Naive thymus-derived CD4-positive, alpha-beta T cell (primary cell): ENCODE measurements at regions not wholly inside any gene's neighbourhood (a gene's known extent, or its start where the extent isn't known, plus 50 kb on each side); places are given as distances from the start of the nearest gene placed in this dataset.

Source experiments
- ATAC-seq: fragments of 150-1000 bp; cut with Tn5 transposase; 2 replicates; pipeline ENCODE4 v1.10.0; 2021; ENCODE audit warnings: mild to moderate bottlenecking, moderate library complexity
- CTCF ChIA-PET: fragments of 350-600 bp; sonication (Branson Sonifier 250); formaldehyde crosslinking; loops from one replicate; lab custom pipeline; 2021; ENCODE audit warnings: antibody characterized with exemption; lab: Charles Lee
- POLR2A ChIA-PET: fragments of 350-600 bp; sonication (Branson Sonifier 250); formaldehyde crosslinking; loops from one replicate; lab custom pipeline; 2021; ENCODE audit warnings: antibody characterized with exemption, inconsistent platforms; lab: Charles Lee
- DNase-seq, 9 donors: peaks; one replicate each; pipeline versions ENCODE4 v3.0.0 to v3.0.0-alpha.2; 2020 to 2022; ENCODE audit warnings: mixed read lengths in 1 of 9
- H3K27ac ChIP-seq: one replicate; pipeline ENCODE4 v1.7.0; 2013; ENCODE audit warnings: mild to moderate bottlenecking, low read depth, low read length, moderate library complexity
- H3K27me3 ChIP-seq, 2 donors: one replicate each; pipeline ENCODE4 v1.7.0; 2013; ENCODE audit warnings: low read length in 2 of 2, mild to moderate bottlenecking in 2 of 2, moderate library complexity in 2 of 2; ENCODE audit not compliant: control insufficient read depth in 2 of 2, insufficient read depth in 2 of 2
- H3K36me3 ChIP-seq, 3 experiments: 1 replicate in 2 of 3; 2 replicates in 1 of 3; pipeline ENCODE4 v1.7.0; 2013; ENCODE audit warnings: low read length in 3 of 3, mild to moderate bottlenecking in 3 of 3, moderate library complexity in 1 of 3; ENCODE audit not compliant: insufficient read depth in 3 of 3, control insufficient read depth in 2 of 3
- H3K4me1 ChIP-seq, 2 donors: one replicate each; pipeline ENCODE4 v1.7.0; 2013; ENCODE audit warnings: low read length in 2 of 2, mild to moderate bottlenecking in 2 of 2, moderate library complexity in 1 of 2; ENCODE audit not compliant: control insufficient read depth in 2 of 2, insufficient read depth in 2 of 2
- H3K4me3 ChIP-seq: 2 replicates; pipeline ENCODE4 v1.7.0; 2013; ENCODE audit warnings: mild to moderate bottlenecking, low read length
- H3K9me3 ChIP-seq, 3 experiments: 1 replicate in 2 of 3; 2 replicates in 1 of 3; pipeline ENCODE4 v1.7.0; 2013; ENCODE audit warnings: low read length in 3 of 3; ENCODE audit not compliant: control insufficient read depth in 2 of 3
- H3K27ac Mint-ChIP-seq, 9 donors: one replicate each; pipeline ENCODE4 v1.8.0; 2020 to 2022; ENCODE audit warnings: mixed read lengths in 9 of 9, mild to moderate bottlenecking in 8 of 9, moderate library complexity in 5 of 9, inconsistent platforms in 2 of 9
- H3K27me3 Mint-ChIP-seq, 5 donors: one replicate each; pipeline ENCODE4 v1.8.0; 2021 to 2022; ENCODE audit warnings: mixed read lengths in 5 of 5, mild to moderate bottlenecking in 1 of 5
- H3K36me3 Mint-ChIP-seq, 5 donors: one replicate each; pipeline ENCODE4 v1.8.0; 2020 to 2022; ENCODE audit warnings: mixed read lengths in 5 of 5, mild to moderate bottlenecking in 3 of 5, inconsistent platforms in 1 of 5
- H3K4me1 Mint-ChIP-seq, 7 donors: one replicate each; pipeline ENCODE4 v1.8.0; 2020 to 2022; ENCODE audit warnings: mixed read lengths in 7 of 7, mild to moderate bottlenecking in 3 of 7, inconsistent platforms in 1 of 7
- H3K4me3 Mint-ChIP-seq, 10 donors: one replicate each; pipeline ENCODE4 v1.8.0; 2020 to 2022; ENCODE audit warnings: mild to moderate bottlenecking in 10 of 10, mixed read lengths in 10 of 10, moderate library complexity in 6 of 10, inconsistent platforms in 2 of 10
- H3K9me3 Mint-ChIP-seq, 11 donors: one replicate each; pipeline ENCODE4 v1.8.0; 2020 to 2022; ENCODE audit warnings: mixed read lengths in 11 of 11, mild to moderate bottlenecking in 4 of 11, inconsistent platforms in 1 of 11, moderate library complexity in 1 of 11
- intact Hi-C, 2 donors: fragments of 100-400 bp; cut with micrococcal nuclease; formaldehyde crosslinking; loops; one replicate each; pipeline ENCODE4 v1.15.1; 2023

- Histone ChIP-seq H3K27ac (no peak overlapping the region), H3K4me3 (no peak overlapping the region), H3K9me3 (no peaks in the 10 kb centered on the region), H3K27me3 (peaks cover 0 to 5% of the 10 kb centered on the region in 2 donors), H3K4me1 (no peaks in the 10 kb centered on the region), H3K36me3 (no peaks in the 10 kb centered on the region)
- intact Hi-C loops, result no loop called here
- Mint-ChIP-seq H3K9me3 (peaks cover 0 to 10% (median 0%) of the 10 kb centered on the region in 11 donors), H3K36me3 (peaks cover 0 to 3% (median 0%) of the 10 kb centered on the region in 5 donors), H3K4me1 (peaks cover 6 to 13% (median 11%) of the 10 kb centered on the region in 7 donors), H3K4me3 (peak overlapping the region in 5 of 10 donors; percentile 21 to 49 (median 32)), H3K27ac (peak overlapping the region in 1 of 9 donors; percentile 15), H3K27me3 (peaks cover 37 to 77% (median 44%) of the 10 kb centered on the region in 5 donors)
- ATAC-seq (no peak), DNase-seq (no peak)
- ChIA-PET POLR2A (no interaction called here), CTCF (no interaction called here)
These were observed 106.4 kb upstream of the FGF3 start for GRCh38 chr11:69925366-69926196.

DNA sequence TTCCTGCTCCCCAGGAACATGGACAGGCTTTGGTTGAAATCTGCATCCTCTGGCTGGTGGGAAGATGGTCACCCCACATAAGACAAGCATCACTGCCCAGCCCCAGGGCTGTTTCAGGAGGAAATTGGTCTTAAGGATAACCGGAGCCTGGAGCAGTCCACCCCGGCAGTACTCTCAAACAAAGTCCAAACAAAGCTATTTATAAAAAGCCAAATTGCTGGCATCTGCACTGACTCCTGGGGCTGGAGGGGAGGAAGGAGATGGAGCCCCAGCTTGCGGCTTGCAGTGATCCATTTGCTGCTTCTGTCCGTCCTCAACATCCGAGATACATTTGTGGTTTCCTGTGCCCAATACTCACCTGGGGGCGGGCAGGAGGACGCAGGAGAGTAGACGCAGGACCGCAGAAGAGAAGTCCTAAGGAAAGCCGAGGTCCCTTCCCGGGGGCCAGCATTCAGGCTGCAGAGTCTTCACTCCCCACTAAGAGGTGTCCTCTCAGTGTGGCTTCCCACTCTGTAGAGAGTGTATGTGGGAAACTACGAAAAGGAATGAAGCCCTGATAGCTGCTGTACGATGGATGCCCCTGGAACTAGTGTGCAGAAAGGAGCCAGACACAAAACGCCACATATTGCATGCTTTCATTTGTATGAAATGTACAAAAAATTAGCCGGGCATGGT lies 107.3 kb upstream of the FGF3 start:
- Histone ChIP-seq H3K4me1 (no peaks in the 10 kb centered on the region), H3K27ac (no peak overlapping the region), H3K27me3 (peaks cover 0 to 5% of the 10 kb centered on the region in 2 donors), H3K36me3 (no peaks in the 10 kb centered on the region), H3K9me3 (no peaks in the 10 kb centered on the region), H3K4me3 (no peak overlapping the region)
- ATAC-seq (no peak), DNase-seq (no peak)
- Mint-ChIP-seq H3K9me3 (peaks cover 0 to 12% (median 0%) of the 10 kb centered on the region in 11 donors), H3K4me1 (peaks cover 6 to 13% (median 11%) of the 10 kb centered on the region in 7 donors), H3K4me3 (no peak overlapping the region), H3K36me3 (peaks cover 0 to 3% (median 0%) of the 10 kb centered on the region in 5 donors), H3K27ac (no peak overlapping the region), H3K27me3 (peaks cover 37 to 78% (median 44%) of the 10 kb centered on the region in 5 donors)
- intact Hi-C loops, result no loop called here
- POLR2A ChIA-PET, result interaction anchor here (0.7 kb wide), 1 partner anchor 741 kb away, joined by 3 read pairs; no protein-coding TSS in a partner anchor
- CTCF ChIA-PET, result no interaction called here

GRCh38 chr11:69928121-69928520 lies 108.9 kb upstream of the FGF3 start:
- Histone ChIP-seq H3K4me1 (no peaks in the 10 kb centered on the region), H3K4me3 (no peak overlapping the region), H3K36me3 (no peaks in the 10 kb centered on the region), H3K9me3 (no peaks in the 10 kb centered on the region), H3K27ac (no peak overlapping the region), H3K27me3 (peaks cover 0 to 5% of the 10 kb centered on the region in 2 donors)
- H3K36me3 Mint-ChIP-seq, result peaks cover 0 to 3% (median 0%) of the 10 kb centered on the region in 5 donors
- intact Hi-C loops, result no loop called here
- no peak overlapping the region for H3K4me3 Mint-ChIP-seq
- no peak overlapping the region for H3K27ac Mint-ChIP-seq
- DNase-seq (no peak), ATAC-seq (no peak)
- peaks cover 0 to 12% (median 0%) of the 10 kb centered on the region in 11 donors for H3K9me3 Mint-ChIP-seq
- POLR2A ChIA-PET, result no interaction called here
- peaks cover 6 to 13% (median 11%) of the 10 kb centered on the region in 7 donors for H3K4me1 Mint-ChIP-seq
- H3K27me3 Mint-ChIP-seq, result peaks cover 28 to 70% (median 43%) of the 10 kb centered on the region in 5 donors
- CTCF ChIA-PET, result no interaction called here

- Mint-ChIP-seq H3K9me3 (peaks cover 0 to 12% (median 0%) of the 10 kb centered on the region in 11 donors), H3K4me1 (peaks cover 6 to 13% (median 11%) of the 10 kb centered on the region in 7 donors), H3K27ac (no peak overlapping the region), H3K27me3 (peaks cover 21 to 62% (median 42%) of the 10 kb centered on the region in 5 donors), H3K36me3 (peaks cover 0 to 3% (median 0%) of the 10 kb centered on the region in 5 donors), H3K4me3 (no peak overlapping the region)
- H3K27ac ChIP-seq, result no peak overlapping the region
- intact Hi-C loops, result no loop called here
- peaks cover 0 to 5% of the 10 kb centered on the region in 2 donors for H3K27me3 ChIP-seq
- H3K4me3 ChIP-seq, result no peak overlapping the region
- ChIA-PET POLR2A (no interaction called here), CTCF (interaction anchor here (0.7 kb wide), 1 partner anchor 1545 kb away, joined by 3 read pairs; no protein-coding TSS in a partner anchor)
- ATAC-seq, result no peak
- no peaks in the 10 kb centered on the region for H3K4me1 ChIP-seq
- no peaks in the 10 kb centered on the region for H3K36me3 ChIP-seq
- no peaks in the 10 kb centered on the region for H3K9me3 ChIP-seq
- DNase-seq, result no peak
These were observed 109.8 kb upstream of the FGF3 start for GRCh38 chr11:69928975-69929374.

- Histone ChIP-seq H3K4me3 (no peak overlapping the region), H3K27ac (no peak overlapping the region), H3K9me3 (no peaks in the 10 kb centered on the region), H3K27me3 (no peaks in the 10 kb centered on the region), H3K4me1 (no peaks in the 10 kb centered on the region), H3K36me3 (no peaks in the 10 kb centered on the region)
- ATAC-seq, result no peak
- H3K27me3 Mint-ChIP-seq, result peaks cover 15 to 54% (median 30%) of the 10 kb centered on the region in 5 donors
- peaks cover 0 to 12% (median 0%) of the 10 kb centered on the region in 11 donors for H3K9me3 Mint-ChIP-seq
- peaks cover 4 to 6% (median 6%) of the 10 kb centered on the region in 7 donors for H3K4me1 Mint-ChIP-seq
- no peak overlapping the region for H3K27ac Mint-ChIP-seq
- intact Hi-C loops, result no loop called here
- no peaks in the 10 kb centered on the region for H3K36me3 Mint-ChIP-seq
- no peak for DNase-seq
- H3K4me3 Mint-ChIP-seq, result no peak overlapping the region
- ChIA-PET CTCF (no interaction called here), POLR2A (no interaction called here)
These were observed 111.2 kb upstream of the FGF3 start for GRCh38 chr11:69930081-69931059.
